Activated naive CD8-positive, alpha-beta T cell treated with anti-CD3 and anti-CD28 coated beads, Interleukin-2, amount 50 U/mL, for 24 hours (primary cell): ENCODE measurements at regions not wholly inside any gene's neighbourhood (a gene's known extent, or its start where the extent isn't known, plus 50 kb on each side); places are given as distances from the start of the nearest gene placed in this dataset.

Source experiments
- ATAC-seq: fragments of 150-1000 bp; cut with Tn5 transposase; one replicate; pipeline ENCODE4 v1.10.0; 2021
- DNase-seq: peaks from one replicate; pipeline ENCODE4 v3.0.0; 2021
- H3K27ac Mint-ChIP-seq: one replicate; pipeline ENCODE4 v1.8.0; 2021; ENCODE audit warnings: mild to moderate bottlenecking, mixed read lengths
- H3K27me3 Mint-ChIP-seq: one replicate; pipeline ENCODE4 v1.8.0; 2021; ENCODE audit warnings: mixed read lengths
- H3K36me3 Mint-ChIP-seq: one replicate; pipeline ENCODE4 v1.8.0; 2021; ENCODE audit warnings: low read depth, mixed read lengths
- H3K4me1 Mint-ChIP-seq: one replicate; pipeline ENCODE4 v1.8.0; 2021; ENCODE audit warnings: mixed read lengths
- H3K4me3 Mint-ChIP-seq: one replicate; pipeline ENCODE4 v1.8.0; 2021; ENCODE audit warnings: mild to moderate bottlenecking, moderate library complexity, mixed read lengths
- H3K9me3 Mint-ChIP-seq: one replicate; pipeline ENCODE4 v1.8.0; 2021; ENCODE audit warnings: mixed read lengths

DNA sequence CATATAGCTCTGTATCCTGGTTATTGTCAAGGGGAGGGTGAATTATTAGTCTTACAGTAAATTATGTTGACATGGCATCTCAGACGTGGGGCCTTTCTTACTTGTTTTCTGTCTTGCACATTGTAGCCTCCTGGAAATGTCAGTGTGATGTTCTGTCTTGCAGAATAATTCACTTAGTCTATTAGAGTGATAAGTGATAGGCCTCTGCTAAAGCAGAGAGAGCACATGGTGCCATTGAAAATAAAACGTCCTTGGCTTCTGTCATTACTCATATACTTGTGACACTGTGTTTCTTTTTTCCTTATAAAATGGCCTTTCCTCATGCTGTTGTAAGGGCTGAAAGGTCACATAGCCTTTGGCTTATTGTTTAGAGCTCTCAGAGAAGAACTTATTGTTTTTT lies 531.0 kb downstream of the EPM2A start:
- no peak overlapping the region for H3K4me3 Mint-ChIP-seq

GRCh38 chr6:145206247-145206907 lies 528.9 kb downstream of the EPM2A start:
- Mint-ChIP-seq H3K4me3 (no peak overlapping the region), H3K9me3 (no peaks in the 10 kb centered on the region), H3K36me3 (no peaks in the 10 kb centered on the region), H3K4me1 (no peaks in the 10 kb centered on the region), H3K27me3 (peaks cover 7% of the 10 kb centered on the region), H3K27ac (no peak overlapping the region)
- DNase-seq: no peak
- no peak for ATAC-seq

More for the DNA sequence above, 531.0 kb downstream of the EPM2A start:
- no peaks in the 10 kb centered on the region for H3K9me3 Mint-ChIP-seq
- no peaks in the 10 kb centered on the region for H3K36me3 Mint-ChIP-seq
- H3K27ac Mint-ChIP-seq: no peak overlapping the region
- no peak for ATAC-seq
- H3K4me1 Mint-ChIP-seq: no peaks in the 10 kb centered on the region
- peaks cover 12% of the 10 kb centered on the region for H3K27me3 Mint-ChIP-seq
- DNase-seq: no peak

DNA sequence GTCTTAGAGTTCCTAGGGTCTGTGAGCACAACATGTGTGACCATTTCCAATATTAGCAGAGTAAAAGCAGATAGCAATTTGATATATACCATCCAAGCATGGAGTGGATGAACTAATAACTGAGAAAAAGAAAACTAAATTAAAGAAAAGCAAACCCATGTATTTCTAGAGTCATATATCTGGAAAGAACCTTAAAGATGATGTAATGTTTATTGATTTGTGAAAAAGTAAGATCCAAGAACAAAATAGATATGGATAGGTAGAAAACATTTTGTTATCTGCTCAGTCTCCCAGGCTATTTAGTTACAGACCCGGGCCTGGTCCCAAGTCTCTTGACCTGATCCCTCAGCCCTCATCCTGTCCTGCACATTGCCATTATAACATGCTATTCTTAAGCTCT lies 526.8 kb downstream of the EPM2A start:
- Mint-ChIP-seq H3K36me3 (no peaks in the 10 kb centered on the region), H3K4me3 (no peak overlapping the region), H3K27ac (no peak overlapping the region), H3K27me3 (peaks cover 4% of the 10 kb centered on the region), H3K9me3 (no peaks in the 10 kb centered on the region), H3K4me1 (no peaks in the 10 kb centered on the region)
- DNase-seq (no peak), ATAC-seq (no peak)

- Mint-ChIP-seq H3K4me1 (no peaks in the 10 kb centered on the region), H3K27me3 (peaks cover 2% of the 10 kb centered on the region), H3K9me3 (no peaks in the 10 kb centered on the region), H3K4me3 (no peak overlapping the region), H3K27ac (no peak overlapping the region), H3K36me3 (no peaks in the 10 kb centered on the region)
- no peak for DNase-seq
- ATAC-seq: no peak
Measured at GRCh38 chr6:145209272-145209671, 526.0 kb downstream of the EPM2A start.

- no peaks in the 10 kb centered on the region for H3K36me3 Mint-ChIP-seq
- no peaks in the 10 kb centered on the region for H3K9me3 Mint-ChIP-seq
- H3K27ac Mint-ChIP-seq: no peak overlapping the region
- no peak overlapping the region for H3K4me3 Mint-ChIP-seq
- no peak for ATAC-seq
- no peak for DNase-seq
- peaks cover 2% of the 10 kb centered on the region for H3K27me3 Mint-ChIP-seq
- H3K4me1 Mint-ChIP-seq: no peaks in the 10 kb centered on the region
Measured at GRCh38 chr6:145212813-145213212, 522.5 kb downstream of the EPM2A start.

GRCh38 chr6:145213614-145214013 lies 521.7 kb downstream of the EPM2A start:
- Mint-ChIP-seq H3K4me1 (no peaks in the 10 kb centered on the region), H3K27ac (no peak overlapping the region), H3K4me3 (no peak overlapping the region), H3K9me3 (no peaks in the 10 kb centered on the region), H3K27me3 (peaks cover 3% of the 10 kb centered on the region), H3K36me3 (no peaks in the 10 kb centered on the region)
- DNase-seq (no peak), ATAC-seq (no peak)

GRCh38 chr6:145214570-145214969 lies 520.8 kb downstream of the EPM2A start:
- Mint-ChIP-seq H3K4me1 (no peaks in the 10 kb centered on the region), H3K27ac (no peak overlapping the region), H3K9me3 (no peaks in the 10 kb centered on the region), H3K36me3 (no peaks in the 10 kb centered on the region), H3K4me3 (no peak overlapping the region), H3K27me3 (peaks cover 8% of the 10 kb centered on the region)
- DNase-seq: no peak
- no peak for ATAC-seq

GRCh38 chr6:145224450-145224849 lies 510.9 kb downstream of the EPM2A start:
- no peak for ATAC-seq
- Mint-ChIP-seq H3K9me3 (no peaks in the 10 kb centered on the region), H3K36me3 (no peaks in the 10 kb centered on the region)

DNA sequence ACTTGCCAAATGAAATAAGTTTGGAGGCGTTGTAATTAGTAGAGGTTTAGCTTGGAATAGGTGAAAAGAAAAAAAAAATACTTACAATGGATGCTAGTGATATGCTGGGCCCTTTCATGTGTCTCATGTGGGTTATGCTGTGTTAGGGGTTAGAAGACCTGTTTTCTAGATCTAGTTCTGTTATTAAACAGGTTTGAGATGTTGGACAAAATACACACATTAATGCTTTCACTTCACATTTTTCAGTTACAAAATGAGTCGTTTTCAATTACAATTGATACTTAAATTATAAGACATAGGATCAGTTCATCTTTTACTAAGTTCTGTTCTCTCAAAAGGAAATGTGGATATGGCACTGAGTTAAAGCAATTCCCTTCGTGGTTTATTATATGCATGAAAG lies 509.8 kb downstream of the EPM2A start:
- Mint-ChIP-seq H3K9me3 (no peaks in the 10 kb centered on the region), H3K4me3 (no peak overlapping the region), H3K36me3 (no peaks in the 10 kb centered on the region), H3K4me1 (no peaks in the 10 kb centered on the region), H3K27ac (no peak overlapping the region), H3K27me3 (peaks cover 9% of the 10 kb centered on the region)
- ATAC-seq: no peak
- no peak for DNase-seq

More at GRCh38 chr6:145224450-145224849, 510.9 kb downstream of the EPM2A start:
- no peak for DNase-seq
- H3K4me1 Mint-ChIP-seq: no peaks in the 10 kb centered on the region
- H3K4me3 Mint-ChIP-seq: no peak overlapping the region
- no peak overlapping the region for H3K27ac Mint-ChIP-seq
- H3K27me3 Mint-ChIP-seq: peaks cover 6% of the 10 kb centered on the region

- DNase-seq: no peak
- H3K36me3 Mint-ChIP-seq: no peaks in the 10 kb centered on the region
- peaks cover 6% of the 10 kb centered on the region for H3K27me3 Mint-ChIP-seq
- H3K9me3 Mint-ChIP-seq: no peaks in the 10 kb centered on the region
- no peak for ATAC-seq
- H3K4me1 Mint-ChIP-seq: no peaks in the 10 kb centered on the region
- no peak overlapping the region for H3K4me3 Mint-ChIP-seq
- H3K27ac Mint-ChIP-seq: no peak overlapping the region
Measured at GRCh38 chr6:145227593-145227992, 507.7 kb downstream of the EPM2A start.

GRCh38 chr6:145228962-145229582 lies 506.2 kb downstream of the EPM2A start:
- Mint-ChIP-seq H3K4me3 (no peak overlapping the region), H3K27me3 (peaks cover 6% of the 10 kb centered on the region), H3K4me1 (no peaks in the 10 kb centered on the region), H3K9me3 (peaks cover 5% of the 10 kb centered on the region), H3K36me3 (no peaks in the 10 kb centered on the region), H3K27ac (no peak overlapping the region)
- ATAC-seq (no peak), DNase-seq (no peak)

GRCh38 chr6:145233955-145234354 lies 501.4 kb downstream of the EPM2A start:
- Mint-ChIP-seq H3K27me3 (peaks cover 6% of the 10 kb centered on the region), H3K36me3 (no peaks in the 10 kb centered on the region), H3K27ac (no peak overlapping the region), H3K4me1 (no peaks in the 10 kb centered on the region), H3K4me3 (no peak overlapping the region), H3K9me3 (peaks cover 5% of the 10 kb centered on the region)
- no peak for ATAC-seq
- DNase-seq: no peak

DNA sequence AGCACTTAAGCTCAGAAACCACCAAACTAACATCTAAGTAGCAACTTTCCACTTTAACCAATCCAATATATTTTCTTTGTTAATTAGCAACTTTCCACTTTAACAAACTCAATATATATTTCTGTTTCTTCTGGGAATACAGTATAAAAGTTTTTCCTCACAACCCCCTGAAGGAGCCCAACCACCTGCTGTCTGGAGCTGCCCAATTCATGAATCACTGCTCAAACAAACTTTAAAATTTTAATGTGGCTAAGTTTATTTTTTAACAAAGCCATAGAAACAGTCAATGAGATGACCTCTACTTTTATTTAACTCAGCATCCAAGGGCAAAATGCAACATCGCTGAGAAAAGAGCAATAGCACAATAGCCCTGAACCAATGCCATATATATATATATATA lies 500.1 kb downstream of the EPM2A start:
- DNase-seq (no peak), ATAC-seq (no peak)
- H3K4me1 Mint-ChIP-seq: no peaks in the 10 kb centered on the region
- H3K9me3 Mint-ChIP-seq: peaks cover 5% of the 10 kb centered on the region
- H3K36me3 Mint-ChIP-seq: no peaks in the 10 kb centered on the region
- H3K27ac Mint-ChIP-seq: no peak overlapping the region
- H3K4me3 Mint-ChIP-seq: no peak overlapping the region
- peaks cover 1% of the 10 kb centered on the region for H3K27me3 Mint-ChIP-seq

- no peaks in the 10 kb centered on the region for H3K4me1 Mint-ChIP-seq
- peaks cover 7% of the 10 kb centered on the region for H3K27me3 Mint-ChIP-seq
- no peak for ATAC-seq
- peaks cover 1% of the 10 kb centered on the region for H3K9me3 Mint-ChIP-seq
- DNase-seq: no peak
- H3K36me3 Mint-ChIP-seq: no peaks in the 10 kb centered on the region
- H3K4me3 Mint-ChIP-seq: no peak overlapping the region
- no peak overlapping the region for H3K27ac Mint-ChIP-seq
Measured at GRCh38 chr6:145238787-145239186, 496.5 kb downstream of the EPM2A start.

GRCh38 chr6:145241039-145241438 lies 494.3 kb downstream of the EPM2A start:
- H3K9me3 Mint-ChIP-seq: no peaks in the 10 kb centered on the region
- no peak overlapping the region for H3K4me3 Mint-ChIP-seq
- peaks cover 6% of the 10 kb centered on the region for H3K27me3 Mint-ChIP-seq

More at GRCh38 chr6:145241039-145241438, 494.3 kb downstream of the EPM2A start:
- Mint-ChIP-seq H3K27ac (no peak overlapping the region), H3K4me1 (no peaks in the 10 kb centered on the region), H3K36me3 (no peaks in the 10 kb centered on the region)
- DNase-seq (no peak), ATAC-seq (no peak)
